ENCODE measurements at regions not wholly inside any gene's neighbourhood (a gene's known extent, or its start where the extent isn't known, plus 50 kb on each side); places are given as distances from the start of the nearest gene placed in this dataset.

DNA sequence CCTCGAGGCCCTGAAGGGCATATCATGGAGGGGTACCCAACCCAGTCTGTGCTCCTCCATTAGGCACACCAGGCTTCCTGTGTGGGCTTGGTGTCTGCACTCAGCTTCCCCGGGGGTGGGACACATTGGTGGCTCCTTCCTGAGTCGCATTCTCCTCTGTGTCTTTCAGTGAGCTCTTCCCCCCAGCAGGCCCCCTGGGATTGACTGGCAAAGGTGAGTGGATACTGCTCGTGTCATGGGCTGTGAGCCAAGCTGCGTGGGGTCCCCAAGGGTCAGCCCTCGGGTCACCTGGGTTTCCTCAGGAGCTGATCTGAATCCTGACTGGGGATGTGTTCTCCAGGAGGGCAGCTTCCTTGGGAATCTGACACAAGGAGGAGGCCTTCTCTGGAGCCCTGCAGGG is 231.0 kb downstream of the SNRPN start:
- BruUV-seq (replicated peaks), result no TSS peak
- no peak for TF ChIP-seq EZH2 (IDR thresholded peaks at IDR 0.05; ENCODE audit: borderline replicate concordance, low read depth, low read length, severe bottlenecking)
- TF ChIP-seq FOS (IDR thresholded peaks at IDR 0.05; ENCODE audit: borderline replicate concordance, insufficient read depth, low read length), result no peak
- TF ChIP-seq POLR2A (IDR thresholded peaks at IDR 0.05; ENCODE audit: low read depth, low read length), result no peak
- no peak for TF ChIP-seq MYC (IDR thresholded peaks at IDR 0.05; ENCODE audit: low read depth, low read length)
- no peak for TF ChIP-seq JUN (IDR thresholded peaks at IDR 0.05; ENCODE audit: borderline replicate concordance, insufficient read depth, insufficient read length, low read depth)
- TF ChIP-seq, protein P1, sequence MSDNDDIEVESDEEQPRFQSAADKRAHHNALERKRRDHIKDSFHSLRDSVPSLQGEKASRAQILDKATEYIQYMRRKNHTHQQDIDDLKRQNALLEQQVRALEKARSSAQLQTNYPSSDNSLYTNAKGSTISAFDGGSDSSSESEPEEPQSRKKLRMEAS (IDR thresholded peaks at IDR 0.05; ENCODE audit: insufficient read depth, insufficient read length), result no peak
- TF ChIP-seq GATA2 (IDR thresholded peaks at IDR 0.05; ENCODE audit: insufficient read depth, insufficient read length, low read depth, low read length), result no peak
- no peak for TF ChIP-seq POLR2AphosphoS5 (IDR thresholded peaks at IDR 0.05; ENCODE audit: insufficient read depth, low read depth, low read length)
- TF ChIP-seq, protein P2, sequence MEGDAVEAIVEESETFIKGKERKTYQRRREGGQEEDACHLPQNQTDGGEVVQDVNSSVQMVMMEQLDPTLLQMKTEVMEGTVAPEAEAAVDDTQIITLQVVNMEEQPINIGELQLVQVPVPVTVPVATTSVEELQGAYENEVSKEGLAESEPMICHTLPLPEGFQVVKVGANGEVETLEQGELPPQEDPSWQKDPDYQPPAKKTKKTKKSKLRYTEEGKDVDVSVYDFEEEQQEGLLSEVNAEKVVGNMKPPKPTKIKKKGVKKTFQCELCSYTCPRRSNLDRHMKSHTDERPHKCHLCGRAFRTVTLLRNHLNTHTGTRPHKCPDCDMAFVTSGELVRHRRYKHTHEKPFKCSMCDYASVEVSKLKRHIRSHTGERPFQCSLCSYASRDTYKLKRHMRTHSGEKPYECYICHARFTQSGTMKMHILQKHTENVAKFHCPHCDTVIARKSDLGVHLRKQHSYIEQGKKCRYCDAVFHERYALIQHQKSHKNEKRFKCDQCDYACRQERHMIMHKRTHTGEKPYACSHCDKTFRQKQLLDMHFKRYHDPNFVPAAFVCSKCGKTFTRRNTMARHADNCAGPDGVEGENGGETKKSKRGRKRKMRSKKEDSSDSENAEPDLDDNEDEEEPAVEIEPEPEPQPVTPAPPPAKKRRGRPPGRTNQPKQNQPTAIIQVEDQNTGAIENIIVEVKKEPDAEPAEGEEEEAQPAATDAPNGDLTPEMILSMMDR (IDR thresholded peaks at IDR 0.05; ENCODE audit: extremely low read depth in 1 of 2, insufficient read depth in 1 of 2, low read depth in 1 of 2, low read length in 2 of 2), result no peak
- FAIRE-seq (no peak), DNase-seq (ENCODE audit: low read depth, low spot score) (no peak)
- Histone ChIP-seq H2AFZ (ENCODE audit: low read depth, low read length) (no peak overlapping the region), H3K9me1 (replicated peaks; ENCODE audit: control insufficient read depth, extremely low read depth, insufficient read depth, low read length) (no peaks in the 10 kb centered on the region), H3K4me3 (replicated peaks in 1 of 3; ENCODE audit: insufficient read depth in 1 of 3, low read depth in 1 of 3, low read length in 3 of 3) (no peak overlapping the region), H3K27me3 (ENCODE audit: control insufficient read depth in 2 of 2, insufficient read depth in 2 of 2, low read length in 2 of 2) (no peaks in the 10 kb centered on the region), H3K9ac (replicated peaks; ENCODE audit: extremely low read depth, insufficient read depth, low read length) (no peak overlapping the region), H3K79me2 (ENCODE audit: control insufficient read depth, insufficient read depth, low read length) (no peaks in the 10 kb centered on the region), H4K20me1 (replicated peaks; ENCODE audit: control insufficient read depth, extremely low read depth, insufficient read depth, low read length) (no peaks in the 10 kb centered on the region), H3K9me3 (replicated peaks; ENCODE audit: control insufficient read depth, insufficient read depth, low read length) (peaks cover 8% of the 10 kb centered on the region), H3K4me1 (ENCODE audit: control insufficient read depth, extremely low read depth, insufficient read depth, low read length) (no peaks in the 10 kb centered on the region), H3K27ac (ENCODE audit: insufficient read depth, low read depth, low read length) (no peak overlapping the region), H3K4me2 (ENCODE audit: insufficient read depth, low read length) (no peak overlapping the region), H3K36me3 (ENCODE audit: control insufficient read depth in 2 of 2, extremely low read depth in 1 of 2, insufficient read depth in 2 of 2, low read length in 2 of 2) (no peaks in the 10 kb centered on the region)
- dilution Hi-C loops (cut with MboI; ENCODE audit: extremely low pct_ligation_motif_present, low sequenced_read_pairs), result no loop called here
- POLR2A ChIA-PET, result no interaction called here
- intact Hi-C loops (cut with micrococcal nuclease), result no loop called here
- CTCF ChIA-PET, result no interaction called here
